ENCODE measurements at regions not wholly inside any gene's neighbourhood (a gene's known extent, or its start where the extent isn't known, plus 50 kb on each side); places are given as distances from the start of the nearest gene placed in this dataset.

- Histone ChIP-seq H3K27me3 (no peaks in the 10 kb centered on the region), H3K9me3 (no peaks in the 10 kb centered on the region), H3K4me1 (no peaks in the 10 kb centered on the region), H3K4me3 (no peak overlapping the region), H3K36me3 (no peaks in the 10 kb centered on the region), H3K27ac (no peak overlapping the region)
- DNase-seq (no peak), ATAC-seq (no peak)
- intact Hi-C loops (cut with DNase I) = no loop called here
- TF ChIP-seq CTCF (IDR thresholded peaks at IDR 0.05) = no peak
These were observed 143.8 kb upstream of the PPARGC1A start for GRCh38 chr4:24033626-24034025.

GRCh38 chr4:24032371-24032989, 142.6 kb upstream of the PPARGC1A start:
- Histone ChIP-seq H3K27ac (no peak overlapping the region), H3K27me3 (no peaks in the 10 kb centered on the region), H3K9me3 (no peaks in the 10 kb centered on the region), H3K4me1 (no peaks in the 10 kb centered on the region), H3K4me3 (no peak overlapping the region), H3K36me3 (no peaks in the 10 kb centered on the region)
- ATAC-seq (peak; percentile 48), DNase-seq (no peak)
- no peak for TF ChIP-seq CTCF (IDR thresholded peaks at IDR 0.05)
- intact Hi-C loops (cut with DNase I) = no loop called here

GRCh38 chr4:24026596-24026995, 136.7 kb upstream of the PPARGC1A start:
- H3K4me3 ChIP-seq = no peak overlapping the region
- ATAC-seq (no peak), DNase-seq (no peak)
- TF ChIP-seq CTCF (IDR thresholded peaks at IDR 0.05) = no peak
- no peaks in the 10 kb centered on the region for H3K9me3 ChIP-seq
- H3K36me3 ChIP-seq = no peaks in the 10 kb centered on the region
- no peaks in the 10 kb centered on the region for H3K4me1 ChIP-seq
- no peak overlapping the region for H3K27ac ChIP-seq
- no peaks in the 10 kb centered on the region for H3K27me3 ChIP-seq
- intact Hi-C loops (cut with DNase I) = no loop called here

- no peaks in the 10 kb centered on the region for H3K9me3 ChIP-seq
- no peak overlapping the region for H3K27ac ChIP-seq
- H3K36me3 ChIP-seq = no peaks in the 10 kb centered on the region
- H3K4me1 ChIP-seq = no peaks in the 10 kb centered on the region
- ATAC-seq = peak; percentile 31
- no peak overlapping the region for H3K4me3 ChIP-seq
- no peak for TF ChIP-seq CTCF (IDR thresholded peaks at IDR 0.05)
- H3K27me3 ChIP-seq = no peaks in the 10 kb centered on the region
- DNase-seq = peak in 2 of 4 donors; percentile 89 to 96
- intact Hi-C loops (cut with DNase I) = no loop called here
These were observed 134.8 kb upstream of the PPARGC1A start for GRCh38 chr4:24024605-24025004.

GRCh38 chr4:24024157-24024556, 134.3 kb upstream of the PPARGC1A start:
- ATAC-seq = no peak
- Histone ChIP-seq H3K27me3 (no peaks in the 10 kb centered on the region), H3K27ac (no peak overlapping the region), H3K9me3 (no peaks in the 10 kb centered on the region), H3K36me3 (no peaks in the 10 kb centered on the region), H3K4me1 (no peaks in the 10 kb centered on the region), H3K4me3 (no peak overlapping the region)
- no peak for TF ChIP-seq CTCF (IDR thresholded peaks at IDR 0.05)
- DNase-seq = no peak
- intact Hi-C loops (cut with DNase I) = no loop called here
